ENCODE measurements at regions not wholly inside any gene's neighbourhood (a gene's known extent, or its start where the extent isn't known, plus 50 kb on each side); places are given as distances from the start of the nearest gene placed in this dataset.
"Not testable (repeated sequence)": the region's sequence is repeated elsewhere in the genome, so short reads cannot be mapped to it uniquely, and the experiment has no call there.

- WGBS, 2 donors, result 93 to 97% methylated on average over 5 of the region's 5 CpGs
- intact Hi-C loops (cut with DNase I); H3K4me1 ChIP-seq; H3K9me3 ChIP-seq; H3K4me3 ChIP-seq; ATAC-seq; H3K27me3 ChIP-seq; H3K36me3 ChIP-seq (replicated peaks in 1 of 2; ENCODE audit: insufficient read depth in 1 of 2, low read depth in 2 of 2); H3K27ac ChIP-seq; DNase-seq: not testable (repeated sequence)
Observed at GRCh38 chr15:30688684-30689083, 62.8 kb downstream of the ARHGAP11B start.

GRCh38 chr15:30690153-30690552, 64.2 kb downstream of the ARHGAP11B start:
- H3K27me3 ChIP-seq; H3K27ac ChIP-seq; H3K9me3 ChIP-seq; ATAC-seq; H3K4me1 ChIP-seq; intact Hi-C loops (cut with DNase I); H3K4me3 ChIP-seq; DNase-seq; H3K36me3 ChIP-seq (replicated peaks in 1 of 2; ENCODE audit: insufficient read depth in 1 of 2, low read depth in 2 of 2): not testable (repeated sequence)
- 86 to 92% methylated on average over 2 of the region's 2 CpGs for WGBS, 2 donors

GRCh38 chr15:30695811-30696210, 69.9 kb downstream of the ARHGAP11B start:
- H3K36me3 ChIP-seq (replicated peaks in 1 of 2; ENCODE audit: insufficient read depth in 1 of 2, low read depth in 2 of 2); DNase-seq; H3K4me1 ChIP-seq; ATAC-seq; H3K4me3 ChIP-seq; H3K27ac ChIP-seq; H3K27me3 ChIP-seq; intact Hi-C loops (cut with DNase I); H3K9me3 ChIP-seq: not testable (repeated sequence)
- no CpG with 5 or more reads among the region's 3 CpGs for WGBS, 2 donors

- whole genome bisulfite sequencing, 2 donors, result 72 to 77% methylated on average over 6 to 7 of the region's 15 CpGs
- H3K27me3 ChIP-seq; ATAC-seq; H3K9me3 ChIP-seq; H3K36me3 ChIP-seq (replicated peaks in 1 of 2; ENCODE audit: insufficient read depth in 1 of 2, low read depth in 2 of 2); H3K27ac ChIP-seq; H3K4me3 ChIP-seq; DNase-seq; intact Hi-C loops (cut with DNase I); H3K4me1 ChIP-seq: not testable (repeated sequence)
Observed at GRCh38 chr15:30696439-30697314, 70.7 kb downstream of the ARHGAP11B start.

GRCh38 chr15:30697315-30697685, 71.4 kb downstream of the ARHGAP11B start:
- not testable (repeated sequence) for H3K4me3 ChIP-seq, ATAC-seq
- WGBS, 2 donors, result 70 to 95% methylated on average over 2 of the region's 3 CpGs

GRCh38 chr15:30700006-30700597, 74.2 kb downstream of the ARHGAP11B start:
- ATAC-seq, result not testable (repeated sequence)

More at GRCh38 chr15:30697315-30697685, 71.4 kb downstream of the ARHGAP11B start:
- H3K36me3 ChIP-seq (replicated peaks in 1 of 2; ENCODE audit: insufficient read depth in 1 of 2, low read depth in 2 of 2); H3K9me3 ChIP-seq; H3K4me1 ChIP-seq; H3K27ac ChIP-seq; intact Hi-C loops (cut with DNase I); H3K27me3 ChIP-seq; DNase-seq: not testable (repeated sequence)

GRCh38 chr15:30707976-30708685, 82.2 kb downstream of the ARHGAP11B start:
- H3K27ac ChIP-seq; H3K4me3 ChIP-seq; H3K9me3 ChIP-seq; H3K27me3 ChIP-seq; DNase-seq; intact Hi-C loops (cut with DNase I); H3K36me3 ChIP-seq (replicated peaks in 1 of 2; ENCODE audit: insufficient read depth in 1 of 2, low read depth in 2 of 2); H3K4me1 ChIP-seq; ATAC-seq: not testable (repeated sequence)
- WGBS, 2 donors, result 67 to 81% methylated on average over 6 to 9 of the region's 9 CpGs

More at GRCh38 chr15:30700006-30700597, 74.2 kb downstream of the ARHGAP11B start:
- H3K36me3 ChIP-seq (replicated peaks in 1 of 2; ENCODE audit: insufficient read depth in 1 of 2, low read depth in 2 of 2); H3K4me3 ChIP-seq; H3K27me3 ChIP-seq; H3K4me1 ChIP-seq; intact Hi-C loops (cut with DNase I); H3K27ac ChIP-seq; DNase-seq; H3K9me3 ChIP-seq: not testable (repeated sequence)
- 67% methylated on average over 4 of the region's 7 CpGs; no CpG with 5 or more reads in 1 of the 2 donors for WGBS, 2 donors

- ATAC-seq; H3K4me3 ChIP-seq; DNase-seq; H3K4me1 ChIP-seq; H3K27me3 ChIP-seq; H3K9me3 ChIP-seq; H3K27ac ChIP-seq; H3K36me3 ChIP-seq (replicated peaks in 1 of 2; ENCODE audit: insufficient read depth in 1 of 2, low read depth in 2 of 2); intact Hi-C loops (cut with DNase I): not testable (repeated sequence)
- WGBS, 2 donors, result 100% methylated on average over 1 of the region's 7 CpGs
Observed at GRCh38 chr15:30708809-30709208, 82.9 kb downstream of the ARHGAP11B start.

- ATAC-seq; H3K4me3 ChIP-seq; H3K4me1 ChIP-seq; intact Hi-C loops (cut with DNase I); H3K27me3 ChIP-seq; H3K9me3 ChIP-seq; H3K27ac ChIP-seq; DNase-seq; H3K36me3 ChIP-seq (replicated peaks in 1 of 2; ENCODE audit: insufficient read depth in 1 of 2, low read depth in 2 of 2): not testable (repeated sequence)
- WGBS, 2 donors, result 81 to 93% methylated on average over 7 of the region's 7 CpGs
Observed at GRCh38 chr15:30718038-30718643, 92.2 kb downstream of the ARHGAP11B start.

- ATAC-seq; H3K27ac ChIP-seq; H3K4me3 ChIP-seq; H3K36me3 ChIP-seq (replicated peaks in 1 of 2; ENCODE audit: insufficient read depth in 1 of 2, low read depth in 2 of 2); H3K27me3 ChIP-seq; H3K4me1 ChIP-seq; intact Hi-C loops (cut with DNase I); DNase-seq; H3K9me3 ChIP-seq: not testable (repeated sequence)
- 82 to 91% methylated on average over 2 to 5 of the region's 5 CpGs for WGBS, 2 donors
Observed at GRCh38 chr15:30719363-30719762, 93.4 kb downstream of the ARHGAP11B start.

GRCh38 chr15:30720825-30721224, 94.9 kb downstream of the ARHGAP11B start:
- 73 to 90% methylated on average over 1 to 3 of the region's 3 CpGs for WGBS, 2 donors
- H3K36me3 ChIP-seq (replicated peaks in 1 of 2; ENCODE audit: insufficient read depth in 1 of 2, low read depth in 2 of 2); H3K4me3 ChIP-seq; DNase-seq; H3K27me3 ChIP-seq; H3K4me1 ChIP-seq; H3K9me3 ChIP-seq; ATAC-seq; H3K27ac ChIP-seq; intact Hi-C loops (cut with DNase I): not testable (repeated sequence)
